MM.1S (cell line): ENCODE measurements at regions not wholly inside any gene's neighbourhood (a gene's known extent, or its start where the extent isn't known, plus 50 kb on each side); places are given as distances from the start of the nearest gene placed in this dataset.

Experiments
- CTCF ChIP-seq: fragments of 300-600 bp; sonication (generic); IDR thresholded peaks from 2 replicates; pipeline ENCODE4 v1.5.1; 2016; ENCODE audit warnings: antibody characterized with exemption, low read length, mixed read lengths
- EZH2 ChIP-seq: fragments of 300-600 bp; sonication (generic); optimal IDR thresholded peaks from 2 replicates; pipeline ENCODE3; 2017; ENCODE audit warnings: low read depth, mild to moderate bottlenecking, antibody characterized with exemption, low read length, mixed read lengths

GRCh38 chr1:157404063-157404501, 148.2 kb downstream of the FCRL5 start:
- no peak for TF ChIP-seq CTCF
- TF ChIP-seq EZH2 = no peak
